ENCODE measurements at regions not wholly inside any gene's neighbourhood (a gene's known extent, or its start where the extent isn't known, plus 50 kb on each side); places are given as distances from the start of the nearest gene placed in this dataset.

GRCh38 chr13:70473907-70474306 is 365.7 kb upstream of the KLHL1 start:
- DNase-seq = no peak

- no peak for DNase-seq
Measured at GRCh38 chr13:70469077-70469476, 360.8 kb upstream of the KLHL1 start.

- no peak for DNase-seq
Measured at GRCh38 chr13:70457474-70457873, 349.2 kb upstream of the KLHL1 start.

- no peak for DNase-seq
Measured at GRCh38 chr13:70448820-70449219, 340.6 kb upstream of the KLHL1 start.

GRCh38 chr13:70432276-70432805 is 324.1 kb upstream of the KLHL1 start:
- no peak for DNase-seq

- no peak for DNase-seq
Measured at GRCh38 chr13:70430256-70430655, 322.0 kb upstream of the KLHL1 start.

GRCh38 chr13:70424928-70425327 is 316.7 kb upstream of the KLHL1 start:
- DNase-seq = no peak

GRCh38 chr13:70424428-70424827 is 316.2 kb upstream of the KLHL1 start:
- no peak for DNase-seq

GRCh38 chr13:70415136-70415535 is 306.9 kb upstream of the KLHL1 start:
- DNase-seq = no peak

GRCh38 chr13:70408865-70409264 is 300.6 kb upstream of the KLHL1 start:
- DNase-seq = no peak

GRCh38 chr13:70407486-70407885 is 299.2 kb upstream of the KLHL1 start:
- DNase-seq = no peak

GRCh38 chr13:70405266-70405665 is 297.0 kb upstream of the KLHL1 start:
- no peak for DNase-seq

GRCh38 chr13:70394031-70394548 is 285.8 kb upstream of the KLHL1 start:
- DNase-seq = no peak

GRCh38 chr13:70391678-70392077 is 283.4 kb upstream of the KLHL1 start:
- DNase-seq = peak; percentile 6

GRCh38 chr13:70390968-70391367 is 282.7 kb upstream of the KLHL1 start:
- no peak for DNase-seq

GRCh38 chr13:70390064-70390463 is 281.8 kb upstream of the KLHL1 start:
- no peak for DNase-seq

GRCh38 chr13:70388935-70389334 is 280.7 kb upstream of the KLHL1 start:
- no peak for DNase-seq

- DNase-seq = no peak
Measured at GRCh38 chr13:70386919-70387318, 278.7 kb upstream of the KLHL1 start.

- no peak for DNase-seq
Measured at GRCh38 chr13:70385852-70386251, 277.6 kb upstream of the KLHL1 start.

GRCh38 chr13:70384156-70384555 is 275.9 kb upstream of the KLHL1 start:
- no peak for DNase-seq

- DNase-seq = no peak
Measured at GRCh38 chr13:70380809-70381208, 272.6 kb upstream of the KLHL1 start.

GRCh38 chr13:70375718-70376117 is 267.5 kb upstream of the KLHL1 start:
- DNase-seq = no peak

GRCh38 chr13:70370924-70371323 is 262.7 kb upstream of the KLHL1 start:
- no peak for DNase-seq

- DNase-seq = no peak
Measured at GRCh38 chr13:70366720-70367119, 258.5 kb upstream of the KLHL1 start.

- no peak for DNase-seq
Measured at GRCh38 chr13:70363991-70364390, 255.7 kb upstream of the KLHL1 start.
